ENCODE measurements at regions not wholly inside any gene's neighbourhood (a gene's known extent, or its start where the extent isn't known, plus 50 kb on each side); places are given as distances from the start of the nearest gene placed in this dataset.

DNA sequence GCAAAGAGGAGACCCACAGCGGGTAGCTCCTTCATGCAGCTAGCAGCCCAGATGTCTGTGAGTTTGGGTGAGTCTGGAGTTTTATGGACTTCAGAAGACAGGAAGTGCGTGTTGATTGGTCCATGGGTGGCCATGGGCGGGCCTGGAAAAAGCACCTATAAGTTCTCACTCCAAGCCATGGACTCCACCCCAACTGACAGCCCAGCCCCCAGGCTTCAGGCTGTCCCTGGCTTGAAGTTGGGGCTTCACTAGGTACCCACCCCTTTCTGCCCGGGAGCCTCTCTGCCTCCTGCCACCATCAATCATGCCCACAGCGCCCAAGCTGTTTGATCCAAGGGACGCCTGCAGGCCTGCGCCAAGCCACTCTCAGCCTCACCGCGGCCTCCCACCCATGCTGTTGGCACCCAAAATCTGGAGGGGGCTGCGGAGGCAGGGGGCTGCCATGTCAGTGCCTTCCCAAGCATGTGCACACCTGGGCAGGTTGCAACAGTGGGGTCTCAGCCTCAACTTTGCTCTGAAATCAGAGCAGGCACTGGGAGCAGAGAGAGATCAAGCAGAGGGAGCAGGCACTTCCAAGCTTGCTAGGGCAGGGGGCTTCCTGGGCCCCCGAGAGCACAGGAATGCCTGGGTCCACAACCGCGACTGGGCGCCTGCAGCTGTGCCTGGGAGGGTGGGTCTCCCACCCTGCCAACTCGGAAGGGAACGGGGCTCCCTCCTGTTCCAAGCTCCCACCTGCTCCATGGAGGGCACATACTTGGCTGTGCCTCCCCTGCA is 1503.7 kb downstream of the CDH11 start:
- peak in 2 of 3 donors; percentile 53 to 56 for DNase-seq
- Histone ChIP-seq H3K27ac (no peak overlapping the region), H3K4me1 (no peaks in the 10 kb centered on the region), H3K4me3 (peak overlapping the region in 3 of 4 donors; percentile 32 to 59 (median 58)), H3K9me3 (no peaks in the 10 kb centered on the region), H3K36me3 (no peaks in the 10 kb centered on the region), H3K27me3 (no peaks in the 10 kb centered on the region)
- TF ChIP-seq, protein P1, sequence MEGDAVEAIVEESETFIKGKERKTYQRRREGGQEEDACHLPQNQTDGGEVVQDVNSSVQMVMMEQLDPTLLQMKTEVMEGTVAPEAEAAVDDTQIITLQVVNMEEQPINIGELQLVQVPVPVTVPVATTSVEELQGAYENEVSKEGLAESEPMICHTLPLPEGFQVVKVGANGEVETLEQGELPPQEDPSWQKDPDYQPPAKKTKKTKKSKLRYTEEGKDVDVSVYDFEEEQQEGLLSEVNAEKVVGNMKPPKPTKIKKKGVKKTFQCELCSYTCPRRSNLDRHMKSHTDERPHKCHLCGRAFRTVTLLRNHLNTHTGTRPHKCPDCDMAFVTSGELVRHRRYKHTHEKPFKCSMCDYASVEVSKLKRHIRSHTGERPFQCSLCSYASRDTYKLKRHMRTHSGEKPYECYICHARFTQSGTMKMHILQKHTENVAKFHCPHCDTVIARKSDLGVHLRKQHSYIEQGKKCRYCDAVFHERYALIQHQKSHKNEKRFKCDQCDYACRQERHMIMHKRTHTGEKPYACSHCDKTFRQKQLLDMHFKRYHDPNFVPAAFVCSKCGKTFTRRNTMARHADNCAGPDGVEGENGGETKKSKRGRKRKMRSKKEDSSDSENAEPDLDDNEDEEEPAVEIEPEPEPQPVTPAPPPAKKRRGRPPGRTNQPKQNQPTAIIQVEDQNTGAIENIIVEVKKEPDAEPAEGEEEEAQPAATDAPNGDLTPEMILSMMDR (IDR thresholded peaks at IDR 0.05) = no peak
- TF ChIP-seq POLR2A (IDR thresholded peaks at IDR 0.05) = peak; percentile 44 to 56

DNA sequence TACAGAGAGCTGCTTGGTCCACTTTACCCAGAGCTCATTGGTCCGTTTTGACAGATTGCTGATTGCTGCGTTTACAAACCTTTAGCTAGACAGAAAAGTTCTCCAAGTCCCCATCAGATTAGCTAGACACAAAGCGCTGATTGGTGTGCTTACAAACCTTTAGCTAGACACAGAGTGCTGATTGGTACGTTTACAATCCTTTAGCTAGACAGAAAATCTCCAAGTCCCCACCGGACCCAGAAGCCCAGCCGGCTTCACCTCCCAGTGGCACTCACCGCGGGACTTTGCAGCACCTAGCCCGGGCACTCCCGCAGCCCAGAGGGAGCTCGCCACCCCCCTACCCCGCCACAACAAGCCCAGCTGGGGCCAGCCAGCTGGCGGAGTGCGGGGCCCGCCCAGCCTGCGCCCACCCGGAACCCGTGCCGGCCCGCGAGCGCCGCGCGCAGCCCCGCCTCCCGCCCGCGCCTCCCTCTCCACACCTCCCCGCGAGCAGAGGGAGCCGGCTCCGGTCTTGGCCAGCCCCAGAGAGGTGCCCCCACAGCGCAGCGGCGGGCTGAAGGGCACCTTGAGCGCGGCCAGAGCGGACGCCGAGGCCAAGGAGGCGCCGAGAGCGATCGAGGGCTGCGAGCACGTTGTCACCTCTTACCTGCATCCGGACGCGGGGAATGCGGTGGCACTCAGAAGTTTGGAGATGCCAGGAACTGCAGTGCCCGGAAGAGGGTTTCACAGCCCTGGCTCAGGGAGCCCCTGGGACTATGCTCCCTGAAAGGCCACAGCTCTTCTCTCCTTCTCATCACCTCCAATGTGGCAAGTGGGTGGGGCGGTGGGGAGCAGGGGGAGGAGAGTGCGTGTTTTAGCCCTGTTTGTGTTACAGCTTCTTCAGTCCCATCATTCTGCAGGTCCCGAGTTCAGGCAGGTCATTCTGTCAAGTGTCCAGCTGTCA is 1504.5 kb downstream of the CDH11 start:
- Histone ChIP-seq H3K4me3 (peak overlapping the region in 3 of 4 donors; percentile 32 to 59 (median 58)), H3K27me3 (no peaks in the 10 kb centered on the region), H3K4me1 (no peaks in the 10 kb centered on the region), H3K9me3 (no peaks in the 10 kb centered on the region), H3K36me3 (no peaks in the 10 kb centered on the region), H3K27ac (no peak overlapping the region)
- DNase-seq = peak in 1 of 3 donors; percentile 59
- no peak for TF ChIP-seq POLR2A (IDR thresholded peaks at IDR 0.05)
- TF ChIP-seq, protein P1 (IDR thresholded peaks at IDR 0.05) = no peak

DNA sequence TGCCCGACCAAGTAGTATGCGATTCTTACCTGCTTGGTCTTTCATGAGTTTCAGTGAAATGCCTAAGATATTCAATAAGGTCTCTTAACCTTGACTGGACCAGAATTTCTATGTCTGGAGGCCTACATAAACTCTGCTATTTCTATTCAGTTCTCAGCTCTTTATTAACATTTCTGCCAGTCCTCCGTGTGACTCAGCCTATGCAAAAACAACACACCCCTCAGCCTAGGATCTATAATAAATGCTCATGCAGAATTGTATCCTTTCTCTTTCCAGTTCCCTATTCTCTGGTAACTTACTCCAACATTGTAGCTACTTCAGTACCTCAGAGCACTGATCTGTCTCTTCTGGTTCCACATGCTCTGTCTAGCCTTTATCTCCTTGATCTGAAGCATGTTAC is 1507.4 kb downstream of the CDH11 start:
- Histone ChIP-seq H3K4me1 (no peaks in the 10 kb centered on the region), H3K9me3 (no peaks in the 10 kb centered on the region), H3K4me3 (no peak overlapping the region), H3K27ac (no peak overlapping the region), H3K36me3 (no peaks in the 10 kb centered on the region), H3K27me3 (no peaks in the 10 kb centered on the region)
- no peak for DNase-seq
- no peak for TF ChIP-seq POLR2A (IDR thresholded peaks at IDR 0.05)
- TF ChIP-seq, protein P1 (IDR thresholded peaks at IDR 0.05) = no peak

DNA sequence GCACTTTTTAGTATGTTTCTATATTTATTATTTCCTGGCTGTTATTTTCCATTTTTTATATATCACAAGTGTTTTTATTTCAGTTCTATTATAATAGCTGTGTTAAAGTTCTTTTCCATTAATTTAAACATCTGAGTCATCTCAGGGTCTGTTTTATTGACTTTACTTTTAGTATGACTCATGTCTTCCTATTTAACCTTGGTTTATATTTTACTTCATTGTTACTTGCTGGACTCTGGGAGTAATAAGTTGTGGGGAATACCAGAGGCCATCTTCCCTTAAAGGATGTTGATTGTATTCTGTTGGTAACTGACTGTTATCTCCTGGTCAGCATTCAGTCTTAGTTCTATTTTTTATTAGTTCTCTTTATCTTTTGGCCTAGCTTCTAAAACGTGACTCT is 1508.2 kb downstream of the CDH11 start:
- no peaks in the 10 kb centered on the region for H3K36me3 ChIP-seq
- no peaks in the 10 kb centered on the region for H3K27me3 ChIP-seq
- H3K27ac ChIP-seq = no peak overlapping the region
- no peak for DNase-seq
- no peaks in the 10 kb centered on the region for H3K9me3 ChIP-seq
- H3K4me3 ChIP-seq = no peak overlapping the region
- TF ChIP-seq, protein P1 (IDR thresholded peaks at IDR 0.05) = no peak
- H3K4me1 ChIP-seq = no peaks in the 10 kb centered on the region

DNA sequence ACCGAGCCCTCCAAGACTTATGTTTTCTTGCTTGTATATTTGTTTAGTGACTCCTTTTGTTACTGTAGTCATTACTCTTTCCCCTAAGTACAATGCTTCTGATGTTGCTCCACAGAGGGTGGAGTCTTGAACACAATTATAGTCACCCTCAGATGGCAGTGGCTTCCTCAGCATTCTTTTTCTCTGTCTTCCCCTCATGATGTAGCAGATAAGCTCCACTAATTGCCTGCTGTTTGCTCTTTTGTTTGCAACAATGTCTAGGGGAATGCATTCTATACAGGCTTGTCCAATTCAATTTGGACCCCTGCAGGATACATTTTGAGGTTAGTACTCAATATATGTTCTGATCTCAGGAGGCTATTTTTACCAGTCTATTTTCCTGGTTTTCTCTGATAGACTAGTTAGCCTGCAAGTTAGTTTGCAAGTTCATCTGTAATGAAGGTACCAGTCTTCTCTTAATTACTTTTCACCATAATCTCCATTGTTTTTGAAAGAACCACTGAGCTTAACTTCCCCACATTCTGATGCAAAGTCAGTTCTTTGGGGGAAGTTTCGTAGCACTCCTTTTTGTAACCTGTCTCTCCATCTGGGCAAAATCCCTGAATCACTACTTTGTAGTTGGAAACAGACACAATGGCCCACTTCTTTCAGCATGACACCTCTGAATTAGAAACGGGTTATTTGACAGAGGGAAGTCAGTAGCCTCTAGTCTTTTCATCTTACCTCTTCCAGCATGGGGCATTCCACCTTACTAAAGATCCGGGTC is 1509.2 kb downstream of the CDH11 start:
- Histone ChIP-seq H3K27me3 (no peaks in the 10 kb centered on the region), H3K36me3 (no peaks in the 10 kb centered on the region), H3K27ac (no peak overlapping the region), H3K4me3 (no peak overlapping the region), H3K4me1 (no peaks in the 10 kb centered on the region), H3K9me3 (no peaks in the 10 kb centered on the region)
- no peak for DNase-seq
- TF ChIP-seq POLR2A (IDR thresholded peaks at IDR 0.05) = no peak
- TF ChIP-seq, protein P1 (IDR thresholded peaks at IDR 0.05) = no peak
